Tibial nerve (tissue), 4 donors: ENCODE measurements at regions not wholly inside any gene's neighbourhood (a gene's known extent, or its start where the extent isn't known, plus 50 kb on each side); places are given as distances from the start of the nearest gene placed in this dataset.

ENCODE experiments used
- DNase-seq, 2 donors: peaks; one replicate each; pipeline ENCODE4 v3.0.0-alpha.2; 2019; ENCODE audit warnings: low spot score in 2 of 2
- H3K27ac ChIP-seq, 4 donors: fragments of 200-600 bp; sonication (generic) in 3 of 4; one replicate each; pipeline ENCODE4 v1.5.1; 2017 to 2019; ENCODE audit warnings: mild to moderate bottlenecking in 1 of 4
- H3K27me3 ChIP-seq, 2 donors: fragments of 200-600 bp; sonication (generic) in 1 of 2; one replicate each; pipeline versions ENCODE4 v1.5.1 to v1.6.0; 2017 to 2019
- H3K36me3 ChIP-seq, 3 donors: fragments of 200-600 bp; sonication (generic); one replicate each; pipeline ENCODE4 v1.5.1; 2018 to 2019
- H3K4me1 ChIP-seq, 4 donors: fragments of 200-600 bp; sonication (generic) in 3 of 4; one replicate each; pipeline ENCODE4 v1.5.1; 2017 to 2019
- H3K4me3 ChIP-seq, 4 donors: fragments of 200-600 bp; sonication (generic) in 3 of 4; one replicate each; pipeline ENCODE4 v1.5.1; 2017 to 2019; ENCODE audit warnings: mild to moderate bottlenecking in 1 of 4, moderate library complexity in 1 of 4
- H3K9me3 ChIP-seq, 4 donors: fragments of 200-600 bp; sonication (generic) in 3 of 4; one replicate each; pipeline ENCODE4 v1.5.1; 2017 to 2019
- EP300 ChIP-seq, 2 donors: sonication (generic); formaldehyde crosslinking; IDR thresholded peaks; one replicate each; pipeline ENCODE4 v1.6.1; 2017; ENCODE audit warnings: antibody characterized with exemption in 2 of 2, mild to moderate bottlenecking in 1 of 2
- POLR2A ChIP-seq, 2 donors: fragments of 450-650 bp; IDR thresholded peaks; one replicate each; pipeline ENCODE4 v1.6.1; 2017; ENCODE audit warnings: antibody characterized with exemption in 2 of 2, mild to moderate bottlenecking in 2 of 2, moderate library complexity in 2 of 2
- WGBS, 2 donors: methylation state at CpG; one replicate each; pipeline ENCODE4 v1.1.5; 2018; 5-methylcytosine and 5-hydroxymethylcytosine counted together
- TF ChIP-seq, protein P1 (sequence below), 5 experiments: fragments of 200-600 bp in 3 of 5; fragments of 450-650 bp in 2 of 5; sonication (generic) in 3 of 5; IDR thresholded peaks; one replicate each; pipeline ENCODE4 v1.5.1; 2016 to 2019; ENCODE audit warnings: antibody characterized with exemption in 5 of 5, mild to moderate bottlenecking in 3 of 5, moderate library complexity in 2 of 5

DNA sequence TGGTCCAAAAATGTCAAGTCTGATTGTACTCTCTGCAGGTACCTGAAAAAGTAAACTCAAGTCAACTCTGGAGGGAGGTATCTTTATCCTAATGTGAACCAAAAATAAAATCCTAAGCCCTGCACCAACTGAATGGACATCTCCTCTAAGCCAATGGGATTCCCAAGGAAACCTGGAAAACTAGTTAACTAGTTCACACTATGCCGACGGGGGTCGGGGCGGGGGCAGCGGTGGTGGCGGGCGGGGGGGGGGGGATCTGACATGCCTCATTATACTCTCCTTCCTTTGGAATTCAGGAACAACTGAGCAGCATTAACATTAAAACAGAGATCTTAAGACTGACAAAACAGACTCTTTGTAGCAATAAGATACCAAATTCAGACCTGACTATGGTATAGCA is 452.6 kb upstream of the CAMK1G start:
- TF ChIP-seq EP300 (IDR thresholded peaks at IDR 0.05) (no peak), POLR2A (IDR thresholded peaks at IDR 0.05) (no peak)
- TF ChIP-seq, protein P1, sequence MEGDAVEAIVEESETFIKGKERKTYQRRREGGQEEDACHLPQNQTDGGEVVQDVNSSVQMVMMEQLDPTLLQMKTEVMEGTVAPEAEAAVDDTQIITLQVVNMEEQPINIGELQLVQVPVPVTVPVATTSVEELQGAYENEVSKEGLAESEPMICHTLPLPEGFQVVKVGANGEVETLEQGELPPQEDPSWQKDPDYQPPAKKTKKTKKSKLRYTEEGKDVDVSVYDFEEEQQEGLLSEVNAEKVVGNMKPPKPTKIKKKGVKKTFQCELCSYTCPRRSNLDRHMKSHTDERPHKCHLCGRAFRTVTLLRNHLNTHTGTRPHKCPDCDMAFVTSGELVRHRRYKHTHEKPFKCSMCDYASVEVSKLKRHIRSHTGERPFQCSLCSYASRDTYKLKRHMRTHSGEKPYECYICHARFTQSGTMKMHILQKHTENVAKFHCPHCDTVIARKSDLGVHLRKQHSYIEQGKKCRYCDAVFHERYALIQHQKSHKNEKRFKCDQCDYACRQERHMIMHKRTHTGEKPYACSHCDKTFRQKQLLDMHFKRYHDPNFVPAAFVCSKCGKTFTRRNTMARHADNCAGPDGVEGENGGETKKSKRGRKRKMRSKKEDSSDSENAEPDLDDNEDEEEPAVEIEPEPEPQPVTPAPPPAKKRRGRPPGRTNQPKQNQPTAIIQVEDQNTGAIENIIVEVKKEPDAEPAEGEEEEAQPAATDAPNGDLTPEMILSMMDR (IDR thresholded peaks at IDR 0.05), result no peak
- Histone ChIP-seq H3K36me3 (no peaks in the 10 kb centered on the region), H3K9me3 (peaks cover 0 to 6% (median 0%) of the 10 kb centered on the region in 4 donors), H3K27me3 (no peaks in the 10 kb centered on the region), H3K27ac (no peak overlapping the region), H3K4me1 (no peaks in the 10 kb centered on the region), H3K4me3 (no peak overlapping the region)
- 56 to 78% methylated on average over 7 of the region's 7 CpGs for WGBS, 2 donors
- no peak for DNase-seq

DNA sequence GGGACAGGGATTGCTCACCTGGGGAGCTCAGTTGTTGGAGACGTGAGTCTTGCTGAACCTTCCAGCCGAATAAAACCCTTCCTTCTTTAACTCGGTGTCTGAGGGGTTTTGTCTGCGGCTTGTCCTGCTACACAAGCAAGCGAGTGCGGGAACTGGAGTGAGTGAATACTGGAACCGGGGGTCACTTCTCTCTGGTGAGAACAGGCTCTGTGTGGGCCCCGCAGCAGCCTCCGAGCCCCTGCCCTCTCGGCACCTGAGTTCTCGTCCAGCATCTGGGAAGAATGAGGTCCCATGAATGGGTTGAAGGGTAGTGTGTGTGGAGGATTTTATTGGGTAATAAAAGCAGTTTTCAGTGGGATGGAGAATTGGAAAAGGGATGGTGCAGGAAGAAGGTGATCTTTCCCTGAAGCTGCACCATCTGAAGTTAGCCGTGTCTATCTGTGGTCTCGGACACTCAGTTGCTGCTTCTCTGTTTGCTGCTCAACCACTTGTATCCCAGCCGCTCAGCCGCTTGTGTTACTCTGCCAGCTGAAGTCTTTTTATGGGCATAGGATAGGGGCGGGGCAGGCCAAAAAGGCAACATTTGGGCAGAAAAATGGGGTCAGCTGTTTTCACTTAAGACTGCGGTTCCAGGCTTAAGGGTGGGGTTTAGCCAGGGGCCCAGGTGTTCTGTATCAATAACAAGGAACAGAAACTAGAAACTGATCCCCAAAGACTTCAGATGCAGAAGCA is 450.6 kb upstream of the CAMK1G start:
- TF ChIP-seq EP300 (IDR thresholded peaks at IDR 0.05) (no peak), POLR2A (IDR thresholded peaks at IDR 0.05) (no peak)
- TF ChIP-seq, protein P1 (IDR thresholded peaks at IDR 0.05), result no peak

DNA sequence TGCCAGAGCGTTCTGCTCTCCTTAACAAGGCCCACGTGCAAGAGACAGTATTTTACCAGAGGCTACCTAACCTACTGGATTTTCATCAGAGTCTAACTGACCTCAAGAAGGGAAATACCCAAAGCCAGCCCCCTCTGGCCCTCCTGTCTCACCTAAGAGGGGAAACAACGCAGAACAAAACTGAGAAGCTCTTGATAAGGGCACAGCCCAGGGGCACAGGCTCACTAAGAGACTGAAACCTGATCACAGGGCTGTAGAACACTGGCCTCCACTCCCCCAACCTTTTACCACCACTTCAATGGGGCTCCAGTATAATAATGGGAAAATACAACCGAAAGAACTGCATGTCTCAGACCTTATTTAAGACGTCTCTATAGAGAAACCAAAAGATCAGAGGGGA is 449.5 kb upstream of the CAMK1G start:
- 56 to 58% methylated on average over 5 of the region's 5 CpGs for WGBS, 2 donors
- TF ChIP-seq EP300 (IDR thresholded peaks at IDR 0.05) (no peak), POLR2A (IDR thresholded peaks at IDR 0.05) (no peak)
- TF ChIP-seq, protein P1 (IDR thresholded peaks at IDR 0.05), result no peak

More for the DNA sequence above, 450.6 kb upstream of the CAMK1G start:
- no peak overlapping the region for H3K27ac ChIP-seq
- H3K27me3 ChIP-seq, result no peaks in the 10 kb centered on the region
- no peak for DNase-seq
- no peaks in the 10 kb centered on the region for H3K36me3 ChIP-seq
- peaks cover 0 to 10% (median 0%) of the 10 kb centered on the region in 4 donors for H3K9me3 ChIP-seq
- H3K4me3 ChIP-seq, result no peak overlapping the region
- 53 to 57% methylated on average over 17 of the region's 17 CpGs for WGBS, 2 donors
- H3K4me1 ChIP-seq, result no peaks in the 10 kb centered on the region

DNA sequence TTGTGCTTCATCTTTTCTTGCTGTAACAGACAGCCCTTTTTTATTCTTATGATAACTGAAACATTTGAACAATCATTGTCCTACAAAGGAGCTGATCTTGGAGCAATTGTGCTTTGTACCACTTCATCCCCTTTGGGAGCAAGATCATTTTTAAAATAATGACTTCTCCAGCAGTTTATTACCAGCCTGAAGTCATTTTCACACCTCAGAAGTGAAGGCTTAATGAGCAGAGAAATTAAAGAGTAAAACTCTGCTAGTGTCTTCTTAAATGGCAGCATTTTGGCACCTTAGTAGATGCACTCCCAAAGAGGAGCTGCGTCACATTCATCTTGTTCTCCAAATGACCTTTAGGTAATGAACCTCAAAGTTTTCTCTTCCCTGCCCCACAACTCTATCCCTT is 439.6 kb upstream of the CAMK1G start:
- no peak for DNase-seq
- Histone ChIP-seq H3K36me3 (no peaks in the 10 kb centered on the region), H3K4me3 (no peak overlapping the region), H3K4me1 (no peaks in the 10 kb centered on the region), H3K27ac (no peak overlapping the region), H3K9me3 (no peaks in the 10 kb centered on the region), H3K27me3 (no peaks in the 10 kb centered on the region)
- TF ChIP-seq, protein P1 (IDR thresholded peaks at IDR 0.05), result no peak
- no peak for TF ChIP-seq EP300 (IDR thresholded peaks at IDR 0.05)
- TF ChIP-seq POLR2A (IDR thresholded peaks at IDR 0.05), result no peak
- 76 to 86% methylated on average over 1 of the region's 1 CpG for WGBS, 2 donors

More for the DNA sequence above, 449.5 kb upstream of the CAMK1G start:
- Histone ChIP-seq H3K27me3 (no peaks in the 10 kb centered on the region), H3K4me1 (no peaks in the 10 kb centered on the region), H3K36me3 (no peaks in the 10 kb centered on the region), H3K9me3 (peaks cover 0 to 10% (median 0%) of the 10 kb centered on the region in 4 donors), H3K27ac (no peak overlapping the region), H3K4me3 (no peak overlapping the region)
- no peak for DNase-seq

DNA sequence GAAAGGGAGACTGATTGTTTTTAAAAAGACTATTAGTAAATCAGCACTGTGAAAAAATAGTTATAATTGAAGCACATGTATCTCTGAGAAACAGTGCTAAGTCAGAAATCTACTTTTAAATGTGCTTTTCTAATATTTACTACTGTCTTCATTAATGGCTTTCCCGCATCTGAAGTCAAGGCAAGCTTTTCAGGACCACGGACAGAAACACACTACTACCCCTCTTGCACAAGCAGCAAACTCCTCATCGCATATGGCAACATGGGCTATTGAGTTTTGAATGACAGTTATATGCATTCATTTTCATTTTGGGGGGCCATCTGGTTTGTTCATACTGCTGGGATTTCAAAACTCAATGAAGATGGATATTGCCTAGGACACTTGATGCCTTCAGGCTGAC is 433.4 kb upstream of the CAMK1G start:
- Histone ChIP-seq H3K4me3 (no peak overlapping the region), H3K27ac (no peak overlapping the region), H3K36me3 (no peaks in the 10 kb centered on the region), H3K4me1 (no peaks in the 10 kb centered on the region), H3K9me3 (no peaks in the 10 kb centered on the region), H3K27me3 (no peaks in the 10 kb centered on the region)
- no peak for DNase-seq
- no peak for TF ChIP-seq POLR2A (IDR thresholded peaks at IDR 0.05)
- TF ChIP-seq EP300 (IDR thresholded peaks at IDR 0.05), result no peak
- TF ChIP-seq, protein P1 (IDR thresholded peaks at IDR 0.05), result no peak
- WGBS, 2 donors, result 16 to 21% methylated on average over 3 of the region's 3 CpGs
